Endothelial cell of umbilical vein (primary cell): ENCODE measurements at regions not wholly inside any gene's neighbourhood (a gene's known extent, or its start where the extent isn't known, plus 50 kb on each side); places are given as distances from the start of the nearest gene placed in this dataset.

Experiments
- BruUV-seq: library from RNA; stranded (reverse); fragments of 400-500 nt; replicated peaks from 2 replicates; lab custom pipeline; 2021; lab: Mats Ljungman, UMichigan
- CTCF ChIA-PET: fragments of 300-600, 350-600 bp; sonication (Branson Sonifier 250); formaldehyde crosslinking; loops from one replicate; lab custom pipeline; 2021; ENCODE audit warnings: antibody characterized with exemption, inconsistent platforms; lab: Charles Lee
- POLR2A ChIA-PET: fragments of 300-600, 350-600 bp; sonication (Branson Sonifier 250); formaldehyde crosslinking; loops from one replicate; lab custom pipeline; 2021; ENCODE audit warnings: antibody characterized with exemption, inconsistent platforms; lab: Charles Lee
- DNase-seq: peaks from one replicate; pipeline ENCODE4 v3.0.0-alpha.2; 2011; ENCODE audit warnings: low read depth, low spot score
- FAIRE-seq: peaks from 2 replicates; lab custom pipeline; 2011; peaks lifted over from hg19 to GRCh38; lab: Jason Lieb, UNC
- H2AFZ ChIP-seq: 2 replicates; pipeline ENCODE4 v1.6.0; 2012; ENCODE audit warnings: low read depth, low read length, control low read depth, inconsistent platforms
- H3K27ac ChIP-seq: 2 replicates; pipeline ENCODE4 v1.5.1; 2011; ENCODE audit warnings: low read depth, mild to moderate bottlenecking, control low read depth, low read length, moderate library complexity; ENCODE audit not compliant: insufficient read depth
- H3K27me3 ChIP-seq, 2 experiments: 2 replicates each; pipeline versions ENCODE4 v1.6.0 to v1.6.1; 2011; ENCODE audit warnings: low read length in 2 of 2, mixed read lengths in 1 of 2; ENCODE audit not compliant: control insufficient read depth in 2 of 2, insufficient read depth in 2 of 2
- H3K36me3 ChIP-seq, 2 experiments: 2 replicates in 1 of 2; 3 replicates in 1 of 2; pipeline ENCODE4 v1.5.1; 2011; ENCODE audit warnings: low read length in 2 of 2, mild to moderate bottlenecking in 1 of 2, moderate library complexity in 1 of 2; ENCODE audit not compliant: control insufficient read depth in 2 of 2, insufficient read depth in 2 of 2; ENCODE audit errors: extremely low read depth in 1 of 2
- H3K4me1 ChIP-seq: 3 replicates; pipeline ENCODE4 v1.5.1; 2011; ENCODE audit warnings: mild to moderate bottlenecking, low read length; ENCODE audit not compliant: control insufficient read depth, insufficient read depth; ENCODE audit errors: extremely low read depth
- H3K4me2 ChIP-seq: 2 replicates; pipeline ENCODE4 v1.6.1; 2011; ENCODE audit warnings: low read length, control low read depth, mixed read lengths; ENCODE audit not compliant: insufficient read depth
- H3K4me3 ChIP-seq, 3 experiments: fragments of 200-600 bp in 1 of 3; sonication (generic), shearing (Covaris generic) in 1 of 3; replicated peaks in 1 of 3; 2 replicates each; pipeline ENCODE4 v1.5.1; 2011 to 2016; ENCODE audit warnings: control low read depth in 3 of 3, low read length in 3 of 3, mild to moderate bottlenecking in 2 of 3, inconsistent platforms in 1 of 3, low read depth in 1 of 3, moderate library complexity in 1 of 3; ENCODE audit not compliant: insufficient read depth in 1 of 3
- H3K79me2 ChIP-seq: 2 replicates; pipeline ENCODE4 v1.6.0; 2012; ENCODE audit warnings: low read length, inconsistent platforms; ENCODE audit not compliant: control insufficient read depth, insufficient read depth
- H3K9ac ChIP-seq: replicated peaks from 2 replicates; pipeline ENCODE3; 2011; ENCODE audit warnings: low read length, control low read depth; ENCODE audit not compliant: insufficient read depth; ENCODE audit errors: extremely low read depth
- H3K9me1 ChIP-seq: replicated peaks from 3 replicates; pipeline ENCODE4 v1.6.0; 2011; ENCODE audit warnings: mild to moderate bottlenecking, low read length; ENCODE audit not compliant: control insufficient read depth, insufficient read depth; ENCODE audit errors: extremely low read depth
- H3K9me3 ChIP-seq: replicated peaks from 2 replicates; pipeline ENCODE4 v1.5.1; 2012; ENCODE audit warnings: low read length, inconsistent platforms; ENCODE audit not compliant: control insufficient read depth, insufficient read depth
- H4K20me1 ChIP-seq: replicated peaks from 2 replicates; pipeline ENCODE3; 2011; ENCODE audit warnings: mild to moderate bottlenecking, low read length; ENCODE audit not compliant: control insufficient read depth, insufficient read depth; ENCODE audit errors: extremely low read depth
- EZH2 ChIP-seq: IDR thresholded peaks from 2 replicates; pipeline ENCODE4 v1.6.1; 2012; ENCODE audit warnings: borderline replicate concordance, low read depth, mild to moderate bottlenecking, moderate library complexity, low read length, inconsistent platforms; ENCODE audit not compliant: severe bottlenecking
- FOS ChIP-seq: IDR thresholded peaks from 2 replicates; pipeline ENCODE4 v1.6.1; 2011; ENCODE audit warnings: mild to moderate bottlenecking, low read length, moderate library complexity, borderline replicate concordance; ENCODE audit not compliant: insufficient read depth
- GATA2 ChIP-seq: IDR thresholded peaks from 2 replicates; pipeline ENCODE4 v1.7.0; 2011; ENCODE audit warnings: low read depth, mild to moderate bottlenecking, moderate library complexity, mixed read lengths, low read length; ENCODE audit not compliant: insufficient read length, insufficient read depth
- JUN ChIP-seq: IDR thresholded peaks from 2 replicates; pipeline ENCODE4 v1.6.1; 2011; ENCODE audit warnings: borderline replicate concordance, low read depth; ENCODE audit not compliant: insufficient read length, insufficient read depth
- MYC ChIP-seq: IDR thresholded peaks from one replicate; pipeline ENCODE4 v1.6.1; 2011; ENCODE audit warnings: mild to moderate bottlenecking, low read depth, low read length
- POLR2A ChIP-seq: IDR thresholded peaks from 2 replicates; pipeline ENCODE4 v1.6.1; 2012; ENCODE audit warnings: low read depth, mild to moderate bottlenecking, control low read depth, low read length
- POLR2AphosphoS5 ChIP-seq: IDR thresholded peaks from 2 replicates; pipeline ENCODE4 v1.6.1; 2012; ENCODE audit warnings: low read depth, mild to moderate bottlenecking, control low read depth, low read length, moderate library complexity; ENCODE audit not compliant: insufficient read depth
- dilution Hi-C: fragments of 300-500 bp; cut with MboI; formaldehyde crosslinking; loops from one replicate; pipeline ENCODE4 v1.15.0; 2019; ENCODE audit warnings: low sequenced_read_pairs; ENCODE audit not compliant: extremely low pct_ligation_motif_present
- intact Hi-C: fragments of 100-400 bp; cut with micrococcal nuclease; formaldehyde crosslinking; loops from one replicate; pipeline ENCODE4 v1.10.0; 2022
- TF ChIP-seq, protein P1 (sequence below): IDR thresholded peaks from 2 replicates; pipeline ENCODE4 v1.6.1; 2011; ENCODE audit not compliant: insufficient read depth, insufficient read length

DNA sequence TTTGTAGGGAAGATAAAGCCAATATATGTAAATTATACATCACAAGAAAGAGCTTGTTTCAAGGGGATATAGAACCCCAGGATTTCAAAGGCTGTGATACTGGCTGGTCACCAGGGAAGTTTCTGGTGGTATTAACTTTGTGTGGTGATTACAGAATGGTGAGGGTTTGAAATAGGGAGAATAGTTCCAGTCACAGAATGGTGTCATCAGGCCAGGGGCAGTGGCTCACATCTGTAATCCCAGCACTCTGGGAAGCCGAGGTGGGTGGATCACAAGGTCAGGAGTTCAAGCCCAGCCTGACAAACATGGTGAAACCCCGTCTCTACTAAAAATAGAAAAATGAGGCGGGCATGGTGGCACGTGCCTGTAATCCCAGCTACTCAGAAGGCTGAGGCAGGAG is 183.8 kb upstream of the XYLT1 start:
- intact Hi-C loops (no loop called here), dilution Hi-C loops (no loop called here)
- no peaks in the 10 kb centered on the region for H3K27me3 ChIP-seq
- H2AFZ ChIP-seq: no peak overlapping the region
- H3K9me1 ChIP-seq: no peaks in the 10 kb centered on the region
- no peaks in the 10 kb centered on the region for H4K20me1 ChIP-seq
- DNase-seq (no peak), FAIRE-seq (no peak)
- ChIA-PET POLR2A (no interaction called here), CTCF (no interaction called here)
- no peak overlapping the region for H3K27ac ChIP-seq
- H3K79me2 ChIP-seq: no peaks in the 10 kb centered on the region
- no peaks in the 10 kb centered on the region for H3K4me1 ChIP-seq
- H3K4me3 ChIP-seq: no peak overlapping the region
- H3K36me3 ChIP-seq: no peaks in the 10 kb centered on the region
- TF ChIP-seq FOS: no peak
- TF ChIP-seq MYC: no peak
- no peak for TF ChIP-seq GATA2
- TF ChIP-seq EZH2: no peak
- no peak for TF ChIP-seq POLR2AphosphoS5
- peaks cover 2% of the 10 kb centered on the region for H3K9me3 ChIP-seq
- H3K9ac ChIP-seq: no peak overlapping the region
- no TSS peak for BruUV-seq
- no peak overlapping the region for H3K4me2 ChIP-seq

DNA sequence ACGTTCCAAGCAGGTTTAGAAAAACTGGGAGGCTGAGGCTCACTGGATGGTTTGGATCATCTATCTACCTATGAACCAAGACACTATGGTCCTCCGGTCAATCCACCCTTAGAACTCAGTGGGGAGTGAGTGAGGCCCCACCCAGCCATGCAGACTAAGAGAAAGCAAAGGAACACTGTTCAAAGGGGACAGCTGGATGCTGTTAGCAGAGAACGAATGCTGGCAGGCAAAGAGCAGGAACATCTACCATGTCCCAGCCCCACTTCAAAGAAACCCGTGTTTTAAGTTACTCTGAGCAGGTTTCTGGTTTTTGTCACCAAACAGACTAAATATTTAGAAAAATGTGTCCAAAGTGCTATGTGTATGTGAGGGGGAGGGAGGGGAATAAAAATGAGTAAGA is 183.4 kb upstream of the XYLT1 start:
- H3K9ac ChIP-seq: no peak overlapping the region
- no peaks in the 10 kb centered on the region for H3K4me1 ChIP-seq
- CTCF ChIA-PET: no interaction called here
- H3K4me2 ChIP-seq: no peak overlapping the region
- H3K9me3 ChIP-seq: peaks cover 2% of the 10 kb centered on the region
- POLR2A ChIA-PET: no interaction called here
- no TSS peak for BruUV-seq
- no peaks in the 10 kb centered on the region for H4K20me1 ChIP-seq
- intact Hi-C loops (no loop called here), dilution Hi-C loops (no loop called here)
- H3K9me1 ChIP-seq: no peaks in the 10 kb centered on the region
- no peak overlapping the region for H3K27ac ChIP-seq
- no peak overlapping the region for H2AFZ ChIP-seq
- H3K4me3 ChIP-seq: no peak overlapping the region
- no peaks in the 10 kb centered on the region for H3K27me3 ChIP-seq
- FAIRE-seq: no peak
- H3K36me3 ChIP-seq: no peaks in the 10 kb centered on the region
- H3K79me2 ChIP-seq: no peaks in the 10 kb centered on the region
- TF ChIP-seq MYC (no peak), JUN (no peak), POLR2A (no peak), EZH2 (no peak), GATA2 (no peak), FOS (no peak)
- TF ChIP-seq, protein P1, sequence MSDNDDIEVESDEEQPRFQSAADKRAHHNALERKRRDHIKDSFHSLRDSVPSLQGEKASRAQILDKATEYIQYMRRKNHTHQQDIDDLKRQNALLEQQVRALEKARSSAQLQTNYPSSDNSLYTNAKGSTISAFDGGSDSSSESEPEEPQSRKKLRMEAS: no peak
- no peak for DNase-seq
